Islet of Langerhans (tissue), 1 donor: ENCODE measurements at regions not wholly inside any gene's neighbourhood (a gene's known extent, or its start where the extent isn't known, plus 50 kb on each side); places are given as distances from the start of the nearest gene placed in this dataset.
"Not testable (repeated sequence)": the region's sequence is repeated elsewhere in the genome, so short reads cannot be mapped to it uniquely, and the experiment has no call there.

Experiments used
- FAIRE-seq: peaks from one replicate; lab custom pipeline; 2011; peaks lifted over from hg19 to GRCh38; lab: Jason Lieb, UNC

DNA sequence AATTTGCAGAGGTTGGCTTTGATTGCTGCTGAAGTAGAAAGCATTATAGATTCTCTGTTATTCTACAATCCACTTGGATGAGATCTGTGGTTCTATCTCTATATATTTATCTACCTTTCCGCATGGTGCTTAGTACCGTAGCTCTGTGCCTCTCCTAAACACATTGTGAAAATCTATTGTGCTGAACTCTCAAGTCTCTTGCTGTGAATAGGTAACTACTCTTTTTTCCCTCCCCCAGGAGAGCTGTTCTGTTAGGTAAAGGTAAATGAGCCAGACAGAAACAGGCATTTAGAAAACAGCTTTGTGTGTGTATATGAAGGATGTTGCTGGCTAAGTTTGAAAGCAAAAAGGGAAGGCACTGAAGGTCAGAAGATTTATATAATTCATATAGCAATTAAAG, 112.6 kb downstream of the BRMS1L start:
- no peak for FAIRE-seq

DNA sequence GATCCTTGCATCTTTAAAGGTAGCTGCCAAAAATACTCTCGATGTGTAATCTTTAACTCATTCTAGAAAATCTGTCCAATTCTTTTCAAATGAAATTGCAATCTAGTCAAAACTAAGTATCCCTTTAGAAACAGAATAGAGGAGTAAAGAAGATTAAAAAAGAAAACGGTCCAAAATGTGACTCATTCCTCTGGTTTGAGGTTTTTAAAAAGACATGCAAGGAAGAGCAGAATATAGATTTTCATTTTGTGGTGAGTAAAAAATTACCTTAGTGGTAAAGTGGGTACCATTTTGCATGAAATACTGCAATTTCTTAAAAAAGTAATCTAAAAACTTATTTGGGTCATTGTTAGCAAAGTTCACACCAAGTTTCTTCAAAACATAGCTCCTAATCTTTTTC, 108.4 kb downstream of the BRMS1L start:
- no peak for FAIRE-seq

DNA sequence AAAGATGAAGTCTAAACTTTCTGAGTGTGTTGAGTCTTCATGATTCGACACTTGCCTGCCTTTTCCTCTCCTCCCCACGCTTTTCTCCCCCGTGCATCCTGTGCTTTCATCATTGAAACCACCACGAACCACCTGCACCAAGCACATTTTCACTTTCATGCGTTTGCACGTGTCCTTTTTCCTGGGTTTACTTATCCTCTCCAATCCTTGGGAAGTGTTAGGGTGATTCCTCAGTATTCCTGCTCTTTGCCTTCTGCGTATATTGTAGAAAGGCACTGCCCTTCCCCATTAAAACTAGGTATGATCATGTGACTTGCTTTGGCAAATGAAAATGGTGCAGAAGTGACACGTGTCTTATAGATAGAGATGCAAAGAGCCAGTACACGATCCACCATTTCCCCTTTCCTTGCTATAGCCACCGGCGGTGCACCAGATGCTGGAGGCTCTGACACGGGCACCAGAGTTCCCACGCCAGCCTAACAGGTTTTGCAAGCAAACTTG, 106.6 kb downstream of the BRMS1L start:
- no peak for FAIRE-seq

DNA sequence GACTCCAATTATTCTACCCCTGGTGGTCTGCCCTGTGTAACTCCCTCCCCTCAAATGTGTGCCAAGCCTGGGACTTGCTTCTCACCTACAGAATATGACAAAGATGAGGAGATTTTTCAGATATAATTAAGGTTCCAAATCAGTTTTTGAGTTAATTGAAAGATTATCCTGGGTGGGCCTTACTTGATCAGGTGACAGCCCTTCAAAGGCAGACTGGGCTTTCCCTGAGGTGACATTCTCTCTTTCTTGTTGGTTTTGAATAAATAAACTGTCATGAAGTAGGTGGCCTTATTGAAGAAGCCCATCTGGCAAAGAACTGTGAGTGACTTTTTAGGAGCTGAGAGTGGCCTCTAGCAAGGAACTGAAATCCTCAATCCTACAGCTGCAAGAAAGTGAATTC, 106.0 kb downstream of the BRMS1L start:
- no peak for FAIRE-seq

DNA sequence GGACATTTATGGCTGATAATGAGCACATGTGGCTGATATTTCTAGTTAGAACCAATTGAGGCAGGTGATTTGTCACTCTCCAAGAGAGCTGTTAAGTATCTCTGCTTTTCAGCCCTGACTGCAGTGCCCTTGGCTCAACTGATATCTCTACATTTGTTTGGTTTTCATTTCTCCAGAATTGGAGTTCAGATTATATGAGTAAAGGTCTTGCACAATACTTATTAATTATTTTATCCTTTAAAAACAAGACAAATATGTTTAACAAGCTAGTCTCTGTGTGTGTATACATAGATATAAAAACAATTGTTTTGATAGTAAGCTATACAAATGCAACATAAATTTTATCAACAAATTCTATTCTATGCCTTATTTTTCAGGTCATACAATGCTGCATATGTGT, 105.2 kb downstream of the BRMS1L start:
- FAIRE-seq = no peak

DNA sequence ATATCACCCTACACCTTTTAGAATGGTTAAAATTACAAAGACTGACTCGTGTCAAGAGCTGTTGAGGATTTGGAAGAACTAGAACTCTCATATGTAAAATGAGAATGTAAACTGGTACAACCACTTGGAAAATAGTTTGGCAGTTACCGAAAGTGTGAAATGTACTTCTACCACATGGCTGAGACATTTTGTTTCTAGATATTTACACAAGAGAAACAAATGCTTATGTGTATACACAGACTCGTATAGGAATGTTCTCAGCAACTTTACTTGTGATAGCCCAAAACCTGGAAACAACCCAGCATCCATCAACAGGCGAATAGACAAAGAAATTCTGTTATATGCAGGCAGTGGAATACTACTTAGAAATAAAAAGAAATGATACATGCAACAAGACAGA, 103.0 kb downstream of the BRMS1L start:
- no peak for FAIRE-seq

DNA sequence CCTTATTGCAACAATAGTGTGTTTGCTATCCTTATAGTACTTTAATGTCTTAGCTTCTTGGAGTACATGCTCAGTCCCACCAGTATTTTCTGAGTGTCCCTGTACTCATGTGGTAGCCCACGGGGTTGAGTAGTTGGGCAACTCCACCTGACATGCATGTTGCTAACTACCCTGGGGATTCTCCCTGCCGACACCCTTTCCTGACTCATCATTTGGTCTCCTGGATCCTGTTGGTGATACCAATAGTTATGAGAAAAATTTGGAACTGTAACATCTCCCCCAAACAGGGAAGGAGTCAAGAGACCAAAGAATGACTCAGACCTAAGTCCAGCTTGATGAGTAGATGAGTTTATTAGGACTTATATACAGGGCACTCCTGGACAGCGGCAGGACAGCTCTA, 101.6 kb downstream of the BRMS1L start:
- FAIRE-seq = no peak

DNA sequence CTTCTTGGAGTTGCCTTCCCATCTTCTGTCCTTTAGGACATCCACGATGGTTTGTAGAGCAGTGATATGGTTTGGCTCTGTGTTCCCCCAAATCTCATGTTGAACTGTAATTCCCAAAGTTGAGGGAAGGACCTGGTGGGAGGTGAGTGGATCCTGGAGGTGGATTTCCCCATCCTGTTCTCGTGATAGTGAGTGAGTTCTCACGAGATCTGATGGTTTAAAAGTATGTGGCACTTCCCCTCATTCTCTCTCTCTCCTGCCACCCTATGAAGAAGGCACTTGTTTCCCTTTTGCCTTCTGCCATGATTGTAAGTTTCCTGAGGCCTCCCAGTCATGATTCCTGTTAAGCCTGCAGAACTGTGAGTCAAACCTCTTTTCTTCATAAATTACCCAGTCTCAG, 99.2 kb downstream of the BRMS1L start:
- FAIRE-seq = no peak

DNA sequence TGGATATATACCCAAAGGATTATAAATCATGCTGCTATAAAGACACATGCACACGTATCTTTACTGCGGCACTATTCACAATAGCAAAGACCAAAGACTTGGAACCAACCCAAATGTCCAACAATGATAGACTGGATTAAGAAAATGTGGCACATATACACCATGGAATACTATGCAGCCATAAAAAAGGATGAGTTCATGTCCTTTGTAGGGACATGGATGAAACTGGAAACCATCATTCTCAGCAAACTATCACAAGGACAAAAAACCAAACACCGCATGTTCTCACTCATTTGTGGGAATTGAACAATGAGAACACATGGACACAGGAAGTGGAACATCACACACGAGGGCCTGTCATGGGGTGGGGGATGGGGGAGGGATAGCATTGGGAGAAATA, 96.5 kb downstream of the BRMS1L start:
- FAIRE-seq = not testable (repeated sequence)

DNA sequence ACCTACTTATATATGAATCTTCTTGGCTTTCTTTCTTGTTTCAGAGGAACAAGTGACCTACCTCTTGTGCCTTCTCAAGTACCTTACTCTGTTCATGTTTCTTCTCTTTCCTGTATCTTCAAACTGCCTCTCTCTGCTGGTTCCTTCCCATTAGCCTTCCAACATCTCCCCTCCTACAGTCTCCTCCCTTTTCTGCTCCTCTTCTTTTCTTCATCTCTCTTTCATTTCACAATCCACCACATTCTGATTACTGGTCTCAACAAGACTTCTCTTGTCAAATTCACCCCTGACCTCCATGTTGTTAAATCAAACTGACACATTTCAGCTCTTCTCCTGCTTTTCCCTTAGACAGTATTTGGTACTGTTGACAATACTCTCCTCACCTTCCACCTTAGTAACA, 95.6 kb downstream of the BRMS1L start:
- FAIRE-seq = no peak
